ENCODE measurements at regions not wholly inside any gene's neighbourhood (a gene's known extent, or its start where the extent isn't known, plus 50 kb on each side); places are given as distances from the start of the nearest gene placed in this dataset.

DNA sequence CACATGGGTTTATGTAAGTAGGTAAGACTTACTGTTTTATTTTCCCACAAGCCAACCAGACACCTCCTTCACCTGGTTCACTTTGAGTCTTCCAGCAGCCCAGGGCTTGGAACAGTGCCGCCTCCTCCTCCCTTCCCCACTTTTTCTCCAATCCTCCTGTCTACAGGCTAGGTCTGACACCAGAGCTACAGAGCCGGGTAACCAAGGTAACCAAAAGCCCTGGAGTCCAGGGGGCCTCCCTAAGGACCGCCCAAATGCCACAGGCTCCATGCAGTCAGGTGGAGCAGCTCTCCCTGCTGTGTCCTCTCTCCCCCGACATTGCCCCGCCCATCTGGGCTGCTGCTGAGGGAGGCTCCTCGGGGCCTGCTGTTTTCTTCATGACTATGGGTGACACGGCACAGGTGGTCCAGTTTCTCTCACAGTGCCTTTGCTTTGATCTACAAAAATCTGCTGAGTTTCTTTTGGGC, 138.0 kb upstream of the EFNA5 start:
- Histone ChIP-seq H3K36me3 (replicated peaks) (no peaks in the 10 kb centered on the region), H3K4me1 (peaks cover 24% of the 10 kb centered on the region), H3K27me3 (ENCODE audit: low read depth) (no peaks in the 10 kb centered on the region), H3K9me3 (no peaks in the 10 kb centered on the region), H3K4me3 (no peak overlapping the region)
- in situ Hi-C loops (cut with MboI; ENCODE audit: low sequenced_read_pairs), result no loop called here
- peak; percentile 84 to 94 for DNase-seq (ENCODE audit: low spot score in 2 of 2)

- Histone ChIP-seq H3K27me3 (ENCODE audit: low read depth) (no peaks in the 10 kb centered on the region), H3K4me1 (peaks cover 24% of the 10 kb centered on the region), H3K36me3 (replicated peaks) (no peaks in the 10 kb centered on the region), H3K4me3 (no peak overlapping the region), H3K9me3 (no peaks in the 10 kb centered on the region)
- in situ Hi-C loops (cut with MboI; ENCODE audit: low sequenced_read_pairs), result no loop called here
- DNase-seq (ENCODE audit: low spot score in 2 of 2), result no peak
Measured at GRCh38 chr5:107807431-107807830, 136.7 kb upstream of the EFNA5 start.

DNA sequence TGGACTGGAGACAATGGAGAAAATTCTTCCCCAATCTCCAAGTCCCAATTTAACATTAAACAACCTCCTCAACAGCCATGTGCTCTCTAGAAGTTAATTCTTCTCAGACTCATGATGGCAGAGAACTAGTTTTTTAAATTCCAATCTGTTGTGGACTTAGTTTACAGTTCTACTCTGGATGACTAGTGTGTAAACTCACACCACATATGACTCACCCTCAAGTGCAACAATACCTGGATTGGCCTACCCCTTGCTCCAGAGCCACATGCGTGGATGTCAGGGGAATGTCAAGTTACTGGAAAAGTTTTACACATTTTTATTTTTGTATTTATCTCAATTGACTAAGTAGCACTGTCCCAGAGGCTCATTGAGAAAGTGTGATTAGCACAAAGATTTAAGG, 136.0 kb upstream of the EFNA5 start:
- Histone ChIP-seq H3K4me1 (peaks cover 24% of the 10 kb centered on the region), H3K36me3 (replicated peaks) (no peaks in the 10 kb centered on the region), H3K4me3 (no peak overlapping the region), H3K9me3 (no peaks in the 10 kb centered on the region), H3K27me3 (ENCODE audit: low read depth) (no peaks in the 10 kb centered on the region)
- no peak for DNase-seq (ENCODE audit: low spot score in 2 of 2)
- in situ Hi-C loops (cut with MboI; ENCODE audit: low sequenced_read_pairs), result no loop called here

DNA sequence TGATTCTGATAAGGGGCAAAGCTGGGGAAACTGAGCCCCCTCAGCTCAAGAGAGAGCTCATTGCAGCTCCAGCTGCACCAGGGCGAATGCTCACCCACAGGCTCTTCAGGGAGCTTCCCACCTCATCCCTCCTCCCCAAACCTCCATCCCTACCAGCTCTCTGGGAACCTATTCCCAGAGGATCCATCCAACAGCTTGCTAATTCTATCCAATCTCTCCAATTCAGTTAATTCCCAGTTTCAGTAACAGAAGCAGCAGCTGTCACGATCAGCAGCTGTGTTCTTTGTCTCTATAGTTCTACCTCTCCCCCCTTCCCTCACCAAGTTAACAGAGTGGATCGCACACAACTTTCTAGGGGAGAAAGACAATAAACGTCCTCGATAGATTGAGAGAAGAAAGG, 135.5 kb upstream of the EFNA5 start:
- in situ Hi-C loops (cut with MboI; ENCODE audit: low sequenced_read_pairs), result no loop called here
- Histone ChIP-seq H3K4me1 (peaks cover 24% of the 10 kb centered on the region), H3K9me3 (no peaks in the 10 kb centered on the region), H3K36me3 (replicated peaks) (no peaks in the 10 kb centered on the region), H3K4me3 (no peak overlapping the region), H3K27me3 (ENCODE audit: low read depth) (no peaks in the 10 kb centered on the region)
- DNase-seq (ENCODE audit: low spot score in 2 of 2), result no peak

GRCh38 chr5:107805824-107806223, 135.1 kb upstream of the EFNA5 start:
- no peak overlapping the region for H3K4me3 ChIP-seq
- peaks cover 24% of the 10 kb centered on the region for H3K4me1 ChIP-seq
- no peaks in the 10 kb centered on the region for H3K27me3 ChIP-seq (ENCODE audit: low read depth)
- no peaks in the 10 kb centered on the region for H3K9me3 ChIP-seq
- in situ Hi-C loops (cut with MboI; ENCODE audit: low sequenced_read_pairs), result no loop called here
- H3K36me3 ChIP-seq (replicated peaks), result no peaks in the 10 kb centered on the region
- DNase-seq (ENCODE audit: low spot score in 2 of 2), result no peak

DNA sequence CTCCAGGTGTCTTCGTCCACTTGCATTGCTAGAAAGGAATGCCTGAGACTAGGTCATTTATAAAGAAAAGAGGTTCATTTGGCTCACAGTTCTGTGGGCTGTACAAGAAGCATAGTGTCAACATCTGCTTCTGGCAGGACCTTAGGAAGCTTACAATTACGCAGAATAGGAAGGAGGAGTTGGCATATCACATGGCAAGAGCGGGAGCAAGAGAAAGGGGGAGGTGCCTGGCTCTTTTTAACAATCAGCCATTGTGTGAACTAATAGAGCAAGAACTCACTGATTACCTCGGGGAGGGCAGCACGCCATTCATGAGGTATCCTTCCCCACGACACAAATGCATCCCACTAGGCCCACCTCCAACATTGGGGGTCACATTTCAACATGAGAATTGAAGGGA, 134.4 kb upstream of the EFNA5 start:
- in situ Hi-C loops (cut with MboI; ENCODE audit: low sequenced_read_pairs), result no loop called here
- Histone ChIP-seq H3K4me3 (no peak overlapping the region), H3K27me3 (ENCODE audit: low read depth) (no peaks in the 10 kb centered on the region), H3K36me3 (replicated peaks) (no peaks in the 10 kb centered on the region), H3K9me3 (no peaks in the 10 kb centered on the region), H3K4me1 (peaks cover 23% of the 10 kb centered on the region)
- no peak for DNase-seq (ENCODE audit: low spot score in 2 of 2)

GRCh38 chr5:107803728-107804127, 133.0 kb upstream of the EFNA5 start:
- H3K9me3 ChIP-seq, result no peaks in the 10 kb centered on the region
- DNase-seq (ENCODE audit: low spot score in 2 of 2), result no peak
- H3K27me3 ChIP-seq (ENCODE audit: low read depth), result no peaks in the 10 kb centered on the region
- no peaks in the 10 kb centered on the region for H3K36me3 ChIP-seq (replicated peaks)
- no peak overlapping the region for H3K4me3 ChIP-seq
- peaks cover 9% of the 10 kb centered on the region for H3K4me1 ChIP-seq
- in situ Hi-C loops (cut with MboI; ENCODE audit: low sequenced_read_pairs), result no loop called here

DNA sequence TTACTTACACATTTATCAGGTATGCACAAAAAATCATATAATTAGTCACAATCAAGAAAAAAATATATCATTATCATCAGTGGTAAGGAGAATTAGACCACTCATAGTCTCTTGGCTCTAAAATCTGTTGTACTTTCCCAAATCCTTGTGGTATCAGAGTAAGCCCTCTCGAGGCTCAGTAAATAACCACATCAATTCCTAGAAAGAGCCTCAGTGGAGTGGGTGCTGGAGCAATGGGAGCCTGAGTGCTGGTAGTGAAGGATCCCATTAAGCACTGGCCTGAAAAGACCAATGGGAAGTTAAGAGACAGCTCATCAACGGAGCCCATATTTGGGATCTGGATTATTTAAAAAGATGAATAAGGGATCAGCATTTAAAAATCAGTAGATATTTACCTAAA, 130.3 kb upstream of the EFNA5 start:
- in situ Hi-C loops (cut with MboI; ENCODE audit: low sequenced_read_pairs), result no loop called here
- DNase-seq (ENCODE audit: low spot score in 2 of 2), result no peak
- H3K4me3 ChIP-seq, result no peak overlapping the region
- no peaks in the 10 kb centered on the region for H3K27me3 ChIP-seq (ENCODE audit: low read depth)
- no peaks in the 10 kb centered on the region for H3K36me3 ChIP-seq (replicated peaks)
- H3K4me1 ChIP-seq, result no peaks in the 10 kb centered on the region
- no peaks in the 10 kb centered on the region for H3K9me3 ChIP-seq

GRCh38 chr5:107799306-107799705, 128.6 kb upstream of the EFNA5 start:
- no peak for DNase-seq (ENCODE audit: low spot score in 2 of 2)
- Histone ChIP-seq H3K36me3 (replicated peaks) (no peaks in the 10 kb centered on the region), H3K27me3 (ENCODE audit: low read depth) (no peaks in the 10 kb centered on the region), H3K4me3 (no peak overlapping the region), H3K4me1 (no peaks in the 10 kb centered on the region), H3K9me3 (no peaks in the 10 kb centered on the region)
- in situ Hi-C loops (cut with MboI; ENCODE audit: low sequenced_read_pairs), result no loop called here

GRCh38 chr5:107796797-107797196, 126.1 kb upstream of the EFNA5 start:
- no peaks in the 10 kb centered on the region for H3K9me3 ChIP-seq
- no peaks in the 10 kb centered on the region for H3K36me3 ChIP-seq (replicated peaks)
- in situ Hi-C loops (cut with MboI; ENCODE audit: low sequenced_read_pairs), result no loop called here
- H3K4me1 ChIP-seq, result no peaks in the 10 kb centered on the region
- DNase-seq (ENCODE audit: low spot score in 2 of 2), result no peak
- H3K4me3 ChIP-seq, result no peak overlapping the region
- no peaks in the 10 kb centered on the region for H3K27me3 ChIP-seq (ENCODE audit: low read depth)

DNA sequence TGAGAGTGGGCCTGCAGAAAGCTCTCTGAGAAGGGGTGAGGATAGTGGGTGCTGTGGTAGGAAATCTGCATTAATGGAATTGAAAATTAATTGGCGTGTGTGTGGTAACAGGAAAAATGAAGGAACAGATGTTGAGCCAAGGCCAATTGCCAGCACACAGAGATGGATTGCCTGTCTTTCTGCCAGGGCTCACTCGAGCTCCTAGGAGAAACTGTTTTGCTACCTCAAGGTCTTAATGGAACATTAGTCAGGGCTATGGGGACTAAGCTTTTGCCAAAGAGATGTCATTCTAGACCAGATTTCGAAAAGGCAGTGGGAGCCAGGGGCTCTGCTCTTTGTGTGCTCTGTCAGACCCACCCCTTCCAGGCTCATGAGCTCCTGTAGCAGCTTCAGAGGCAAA, 124.0 kb upstream of the EFNA5 start:
- Histone ChIP-seq H3K4me1 (no peaks in the 10 kb centered on the region), H3K27me3 (ENCODE audit: low read depth) (no peaks in the 10 kb centered on the region), H3K9me3 (no peaks in the 10 kb centered on the region), H3K36me3 (replicated peaks) (no peaks in the 10 kb centered on the region), H3K4me3 (no peak overlapping the region)
- no peak for DNase-seq (ENCODE audit: low spot score in 2 of 2)
- in situ Hi-C loops (cut with MboI; ENCODE audit: low sequenced_read_pairs), result no loop called here

DNA sequence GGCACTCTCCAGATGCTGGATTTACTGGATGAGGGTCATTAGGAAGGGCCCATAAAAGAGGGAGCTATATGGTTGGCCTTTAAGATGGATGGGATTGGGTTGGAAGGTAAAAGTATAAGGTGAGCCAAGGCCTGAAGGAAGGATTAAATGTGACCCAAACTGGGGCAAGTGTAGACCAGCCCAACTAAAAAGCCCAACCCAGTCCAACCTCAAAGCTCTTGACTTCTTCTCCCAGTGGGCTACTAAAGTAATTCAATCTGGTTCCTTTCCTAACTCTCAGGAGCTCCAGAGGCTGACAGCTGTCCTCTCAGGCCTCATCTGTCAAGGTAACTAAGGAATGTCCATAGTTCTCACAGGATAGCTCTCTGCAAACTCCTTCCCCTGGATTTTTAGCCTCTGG, 122.2 kb upstream of the EFNA5 start:
- Histone ChIP-seq H3K36me3 (replicated peaks) (no peaks in the 10 kb centered on the region), H3K4me1 (no peaks in the 10 kb centered on the region), H3K27me3 (ENCODE audit: low read depth) (no peaks in the 10 kb centered on the region), H3K4me3 (no peak overlapping the region), H3K9me3 (no peaks in the 10 kb centered on the region)
- no peak for DNase-seq (ENCODE audit: low spot score in 2 of 2)
- in situ Hi-C loops (cut with MboI; ENCODE audit: low sequenced_read_pairs), result no loop called here

GRCh38 chr5:107790671-107791070, 119.9 kb upstream of the EFNA5 start:
- Histone ChIP-seq H3K4me3 (no peak overlapping the region), H3K36me3 (replicated peaks) (no peaks in the 10 kb centered on the region), H3K9me3 (no peaks in the 10 kb centered on the region), H3K4me1 (no peaks in the 10 kb centered on the region), H3K27me3 (ENCODE audit: low read depth) (no peaks in the 10 kb centered on the region)
- in situ Hi-C loops (cut with MboI; ENCODE audit: low sequenced_read_pairs), result no loop called here
- no peak for DNase-seq (ENCODE audit: low spot score in 2 of 2)

GRCh38 chr5:107786424-107786823, 115.7 kb upstream of the EFNA5 start:
- no peak for DNase-seq (ENCODE audit: low spot score in 2 of 2)
- peaks cover 11% of the 10 kb centered on the region for H3K4me1 ChIP-seq
- in situ Hi-C loops (cut with MboI; ENCODE audit: low sequenced_read_pairs), result no loop called here
- H3K4me3 ChIP-seq, result no peak overlapping the region
- H3K36me3 ChIP-seq (replicated peaks), result no peaks in the 10 kb centered on the region
- no peaks in the 10 kb centered on the region for H3K9me3 ChIP-seq
- H3K27me3 ChIP-seq (ENCODE audit: low read depth), result no peaks in the 10 kb centered on the region

DNA sequence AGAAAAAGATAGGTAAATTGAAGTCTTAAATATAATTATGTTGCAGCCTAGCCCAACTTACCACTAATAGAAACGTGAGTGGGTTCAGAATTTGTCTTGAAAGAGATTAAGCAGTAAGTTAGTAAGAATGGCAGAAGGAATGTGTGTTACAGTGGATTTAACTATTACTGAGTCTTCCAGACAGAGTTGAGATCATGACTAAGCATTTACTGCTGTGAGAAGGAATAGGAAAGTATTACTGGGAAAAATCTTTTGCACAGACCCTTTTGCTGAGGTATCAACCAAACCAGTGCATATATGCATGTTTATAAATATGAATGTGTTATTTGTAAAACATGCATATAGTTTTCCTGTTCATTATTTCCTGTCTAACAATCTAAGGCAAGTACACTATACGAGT, 112.8 kb upstream of the EFNA5 start:
- DNase-seq (ENCODE audit: low spot score in 2 of 2), result no peak
- Histone ChIP-seq H3K4me1 (peaks cover 14% of the 10 kb centered on the region), H3K4me3 (no peak overlapping the region), H3K36me3 (replicated peaks) (no peaks in the 10 kb centered on the region), H3K9me3 (no peaks in the 10 kb centered on the region), H3K27me3 (ENCODE audit: low read depth) (no peaks in the 10 kb centered on the region)
- in situ Hi-C loops (cut with MboI; ENCODE audit: low sequenced_read_pairs), result no loop called here

Data from HAP-1 (cell line).